Fibroblast of skin of right quadriceps (primary cell): ENCODE measurements at regions not wholly inside any gene's neighbourhood (a gene's known extent, or its start where the extent isn't known, plus 50 kb on each side); places are given as distances from the start of the nearest gene placed in this dataset.
"Not testable (repeated sequence)": the region's sequence is repeated elsewhere in the genome, so short reads cannot be mapped to it uniquely, and the experiment has no call there.

Experiments used
- DNase-seq: peaks from one replicate; pipeline ENCODE4 v3.0.0-alpha.2; 2013

DNA sequence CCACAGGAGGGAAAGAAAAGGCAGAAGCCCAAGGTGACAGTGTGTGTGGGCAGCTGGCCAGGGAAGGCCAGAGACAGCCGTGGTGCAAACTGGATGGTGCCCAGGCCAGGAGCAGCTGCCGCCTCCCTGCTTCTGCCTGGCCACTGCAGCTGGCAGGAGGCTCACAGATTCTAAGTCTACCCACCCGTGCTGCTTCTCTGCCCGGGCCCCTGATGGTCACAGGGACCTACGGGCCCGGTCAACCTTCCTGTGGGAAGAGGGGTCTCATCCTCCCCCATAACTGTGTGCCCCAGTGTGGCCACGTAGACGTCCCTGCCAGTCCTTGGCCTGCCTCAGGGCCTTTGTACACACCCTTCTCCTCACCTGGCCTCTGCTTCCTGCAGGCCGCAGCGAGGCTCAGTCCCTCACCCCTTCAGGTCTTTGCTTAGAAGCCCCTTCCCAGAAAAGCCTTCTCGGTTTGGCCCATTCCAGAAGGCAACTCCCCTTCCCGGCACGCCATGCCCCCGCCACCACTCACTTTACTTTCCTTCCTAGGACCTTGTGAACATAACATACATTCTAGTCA is 192.6 kb upstream of the AJAP1 start:
- no peak for DNase-seq

DNA sequence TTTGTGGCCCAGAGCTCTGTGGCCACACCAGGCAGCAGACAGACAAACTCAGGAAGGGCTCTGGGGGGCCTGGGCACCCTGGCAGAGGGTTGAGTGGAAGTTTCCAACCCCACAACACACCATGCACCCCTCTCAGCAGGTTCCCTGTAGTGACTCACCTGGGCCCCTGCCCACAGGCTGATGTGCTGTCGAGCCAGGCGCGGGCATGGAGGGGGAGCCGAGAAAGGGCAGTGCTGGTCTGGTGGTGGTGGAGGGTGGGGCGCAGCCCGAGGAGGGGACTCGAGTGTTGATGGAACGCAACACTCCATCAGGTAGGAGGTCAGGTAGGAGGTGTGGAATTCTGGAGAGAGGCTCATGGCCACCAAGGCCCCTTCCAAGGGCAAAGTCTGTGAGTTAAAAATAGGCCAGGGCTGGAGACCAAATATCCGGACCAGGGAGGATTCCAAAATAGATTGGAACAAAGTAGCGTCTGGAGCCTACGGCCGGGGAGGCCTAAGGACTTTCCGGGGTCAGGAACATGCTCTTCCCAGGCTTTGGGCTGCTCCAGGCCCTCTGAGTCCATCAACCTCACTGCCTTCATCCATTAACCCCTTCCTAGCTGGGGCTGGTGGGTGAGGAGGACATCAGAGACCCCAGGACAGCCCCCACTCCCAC is 191.5 kb upstream of the AJAP1 start:
- DNase-seq, result no peak

DNA sequence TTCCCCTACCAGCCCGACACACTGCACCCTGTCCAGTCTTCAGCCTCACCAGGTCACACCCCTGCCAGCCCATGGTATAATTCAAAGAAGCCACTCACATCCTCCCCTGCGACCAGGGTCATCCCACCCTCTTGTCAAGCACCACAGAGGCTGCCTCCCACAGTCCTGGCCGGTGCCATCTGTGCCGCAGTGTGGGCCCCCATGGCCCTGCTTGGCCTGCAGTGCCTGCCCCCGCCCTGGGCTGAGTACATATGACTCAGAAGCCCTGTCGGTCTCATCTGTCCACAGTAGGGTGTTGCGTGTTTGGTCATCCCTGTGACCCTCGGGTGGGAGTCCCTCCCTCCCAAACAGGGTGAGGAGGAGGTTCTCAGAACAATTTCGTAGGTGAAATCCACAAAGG is 190.8 kb upstream of the AJAP1 start:
- DNase-seq, result no peak

DNA sequence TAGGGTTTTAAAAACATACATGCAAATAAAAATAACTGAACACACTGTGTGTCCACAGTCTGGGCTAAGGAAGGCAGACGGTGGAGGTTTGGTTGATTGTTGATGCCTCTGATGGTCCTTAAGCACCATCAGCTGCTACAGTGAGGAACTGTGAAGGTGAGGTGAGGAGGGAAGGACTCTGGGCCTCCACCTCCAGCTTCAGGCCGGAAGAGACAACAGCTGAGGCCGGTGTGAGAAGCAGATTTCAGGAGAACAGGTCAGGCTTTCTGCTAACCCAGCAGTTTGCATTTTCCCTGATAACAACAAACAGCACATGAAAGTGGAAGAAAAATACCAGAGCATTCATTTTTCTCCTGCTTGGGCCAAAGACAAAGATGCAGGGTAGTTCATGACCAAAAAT is 189.9 kb upstream of the AJAP1 start:
- DNase-seq, result no peak

DNA sequence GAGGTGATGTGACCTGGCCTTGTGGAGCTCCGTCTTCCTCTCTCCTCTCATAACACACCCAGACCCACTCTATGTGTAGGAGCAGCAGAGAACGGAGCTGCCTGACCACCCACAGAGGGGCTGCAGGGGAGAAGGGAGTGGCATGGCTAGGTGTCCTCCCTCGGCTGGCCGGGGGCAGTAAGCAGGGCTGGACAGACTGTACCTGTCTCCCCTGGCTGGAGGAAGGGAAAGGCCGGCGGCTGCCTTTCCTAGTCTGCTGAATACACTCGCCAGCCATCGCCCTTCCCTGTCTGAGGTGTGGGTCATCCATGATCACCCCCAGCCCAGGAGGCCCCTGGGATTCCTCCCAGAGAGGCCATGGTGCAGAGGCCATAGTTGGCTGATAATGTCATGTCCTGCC is 187.2 kb upstream of the AJAP1 start:
- DNase-seq, result no peak

DNA sequence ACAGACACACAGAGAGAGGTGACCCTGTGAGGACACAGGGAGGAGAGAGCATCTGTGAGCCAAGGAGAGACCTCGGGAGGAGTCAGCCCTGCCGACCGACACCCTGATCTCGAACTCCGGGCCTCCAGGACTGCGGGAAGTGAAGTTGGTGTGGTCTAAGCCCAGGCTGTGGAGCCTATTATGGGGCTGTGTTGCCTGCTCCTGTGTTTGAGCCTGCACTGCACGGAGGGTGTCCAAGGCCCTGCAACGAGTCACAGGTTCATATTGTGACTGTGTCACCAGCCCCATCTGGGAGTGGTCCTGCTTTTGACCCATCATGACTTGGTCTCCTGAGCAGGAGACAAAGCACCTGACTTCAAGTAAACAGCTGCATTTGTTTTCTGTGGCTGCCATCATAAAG is 186.0 kb upstream of the AJAP1 start:
- no peak for DNase-seq

DNA sequence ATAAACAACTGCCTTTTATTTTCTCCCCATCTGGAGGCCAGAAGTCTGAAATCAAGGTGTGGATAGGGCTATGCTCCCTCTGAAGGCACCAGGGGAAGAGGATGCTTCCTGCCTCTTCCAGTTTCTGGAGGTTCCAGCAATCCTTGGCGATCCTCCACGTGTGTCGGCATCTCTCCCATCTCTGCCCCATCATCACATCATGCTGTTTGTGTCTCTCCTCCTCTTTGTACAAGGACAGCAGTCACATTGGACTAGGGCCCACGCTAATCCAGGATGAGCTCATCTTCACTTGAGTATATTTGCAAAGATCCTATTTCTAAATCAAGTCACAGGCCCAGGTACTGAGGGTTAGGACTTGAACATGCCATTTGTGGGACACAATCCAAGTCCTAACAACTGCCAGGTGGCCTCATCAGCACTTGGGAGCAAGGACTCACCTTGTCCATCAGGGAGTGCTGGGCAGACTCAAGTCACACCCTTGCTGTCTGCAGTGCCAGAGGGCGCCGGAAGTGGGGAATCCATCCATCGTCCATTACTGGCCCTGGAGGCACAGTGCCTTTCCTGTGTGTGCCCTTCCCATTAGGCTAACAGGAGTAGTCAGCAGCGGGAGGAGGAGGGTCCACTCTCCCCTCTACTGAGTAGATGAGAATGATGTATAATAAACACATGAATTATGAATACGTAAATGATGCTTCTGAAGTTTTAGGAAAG is 185.4 kb upstream of the AJAP1 start:
- no peak for DNase-seq

DNA sequence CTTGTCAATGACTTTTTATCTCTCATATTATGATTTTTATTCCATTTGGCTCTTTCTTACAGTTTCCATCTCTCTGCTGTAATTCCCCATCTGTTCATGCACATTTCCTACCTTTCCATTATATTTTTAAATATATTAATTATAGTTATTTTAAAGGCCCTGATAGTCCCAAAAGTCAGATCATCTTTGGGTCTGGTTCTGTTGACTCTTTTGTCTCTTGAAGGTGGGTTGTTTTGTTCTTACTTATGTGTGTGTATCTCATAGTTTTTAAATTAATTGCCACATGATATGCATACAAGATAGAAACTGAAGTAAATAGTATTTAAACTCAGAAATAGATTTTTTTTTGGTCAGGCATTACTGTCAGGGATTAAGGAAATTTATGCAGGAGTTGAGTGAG is 178.0 kb upstream of the AJAP1 start:
- no peak for DNase-seq

DNA sequence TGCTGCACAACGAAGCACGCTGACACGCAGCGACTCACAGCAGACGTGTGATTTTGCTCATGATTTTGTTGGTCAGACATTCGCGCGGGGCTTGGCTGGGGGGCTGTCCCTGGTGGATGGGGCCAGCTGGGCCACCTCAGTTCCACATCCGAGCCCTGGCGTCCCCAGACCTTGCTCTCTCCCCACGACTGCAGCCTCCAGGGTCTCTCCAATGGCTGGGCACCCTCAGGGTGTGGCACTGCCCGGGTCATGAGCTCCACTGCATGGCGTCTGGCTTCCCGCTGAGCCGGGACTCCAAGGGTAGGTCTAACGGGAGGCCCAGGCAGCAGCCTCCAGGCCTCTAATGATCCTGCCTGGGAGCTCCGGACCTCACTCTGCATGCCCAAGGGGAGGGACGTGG is 173.0 kb upstream of the AJAP1 start:
- DNase-seq, result no peak

DNA sequence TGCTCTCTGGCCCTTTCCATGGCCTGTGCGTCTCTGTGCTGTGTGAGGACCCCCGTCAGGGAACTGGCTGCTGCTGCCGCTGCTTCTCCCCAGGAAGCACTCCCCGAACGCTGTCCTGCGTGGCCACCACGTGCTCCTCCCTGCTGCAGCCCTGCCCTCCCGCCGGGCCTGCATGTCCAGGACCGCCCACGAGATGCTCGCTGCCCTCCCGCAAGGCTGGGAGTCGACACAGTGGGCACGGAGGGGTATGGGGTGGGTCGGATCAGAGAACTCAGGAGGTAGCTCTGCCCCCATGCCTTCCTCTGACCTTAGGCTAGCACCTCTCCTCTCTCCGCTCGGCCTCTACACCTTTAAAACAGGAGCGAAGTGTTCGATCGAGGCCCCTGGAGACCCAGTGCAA is 171.9 kb upstream of the AJAP1 start:
- DNase-seq, result no peak

DNA sequence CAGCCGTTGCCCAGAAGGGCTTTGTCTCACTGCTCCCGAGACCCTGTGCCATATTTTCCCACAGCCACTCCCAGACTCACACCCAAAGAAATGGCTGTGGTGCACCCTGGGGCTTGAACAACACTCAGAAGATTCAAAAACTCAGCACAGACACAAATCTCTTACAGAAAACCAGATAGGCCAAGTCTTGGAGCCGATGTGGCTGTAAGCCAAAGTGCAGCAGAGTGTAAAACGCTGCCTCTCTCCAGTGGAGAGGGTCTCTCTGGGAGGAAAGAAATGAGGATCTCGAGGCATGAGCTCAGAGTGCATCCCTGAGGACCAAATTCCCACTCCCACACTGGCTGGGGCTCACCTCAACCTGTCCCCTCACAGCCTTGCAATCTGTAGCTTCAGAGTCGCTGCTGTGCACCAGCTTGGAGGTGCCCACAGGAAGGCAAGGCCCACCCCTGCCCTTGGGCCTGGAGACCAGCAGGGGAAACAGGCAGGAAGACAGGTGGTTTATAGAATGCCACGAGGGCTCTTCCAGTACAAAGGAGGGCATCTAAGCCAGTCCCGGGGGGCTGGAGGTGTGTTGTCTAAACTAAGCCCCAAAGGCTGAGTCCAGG is 171.3 kb upstream of the AJAP1 start:
- no peak for DNase-seq

DNA sequence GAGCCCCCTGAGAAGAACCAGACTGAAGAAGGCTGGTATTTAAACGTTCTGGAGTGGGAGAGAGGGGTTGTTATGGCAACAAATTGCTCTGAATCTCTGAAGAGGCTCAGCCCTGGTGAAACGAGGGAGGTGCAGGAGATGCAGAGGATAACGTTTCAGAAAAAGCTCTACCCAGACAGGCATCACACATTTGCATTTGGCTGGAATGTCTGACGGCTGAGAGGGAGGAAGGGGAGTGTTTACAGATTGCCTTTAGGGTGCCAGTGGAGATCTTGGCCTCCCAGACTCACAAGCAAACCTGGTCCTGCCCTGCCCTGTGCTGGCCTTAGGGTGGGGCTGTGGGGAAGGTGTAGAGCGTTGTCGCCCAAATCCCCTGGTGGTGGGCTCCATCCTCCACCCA is 169.0 kb upstream of the AJAP1 start:
- no peak for DNase-seq

DNA sequence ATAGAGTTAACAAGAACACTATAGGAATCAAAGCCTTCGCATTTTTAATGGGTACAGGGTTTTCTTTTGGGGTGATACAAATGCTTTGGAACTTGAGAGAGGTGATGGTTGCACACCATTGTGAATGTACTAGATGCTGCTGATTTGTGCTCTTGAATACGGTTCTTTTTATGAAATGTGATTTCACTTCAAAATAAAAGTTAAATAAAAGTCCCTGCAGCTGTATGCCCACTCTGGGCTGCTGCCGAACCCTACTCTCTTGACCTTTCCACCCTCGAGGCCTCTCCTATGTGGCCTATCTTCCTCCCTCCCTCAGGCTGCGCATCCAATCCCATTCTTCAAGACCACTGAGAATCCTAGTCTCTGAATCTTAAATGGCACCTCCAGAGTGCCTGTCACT is 168.5 kb upstream of the AJAP1 start:
- DNase-seq, result no peak

DNA sequence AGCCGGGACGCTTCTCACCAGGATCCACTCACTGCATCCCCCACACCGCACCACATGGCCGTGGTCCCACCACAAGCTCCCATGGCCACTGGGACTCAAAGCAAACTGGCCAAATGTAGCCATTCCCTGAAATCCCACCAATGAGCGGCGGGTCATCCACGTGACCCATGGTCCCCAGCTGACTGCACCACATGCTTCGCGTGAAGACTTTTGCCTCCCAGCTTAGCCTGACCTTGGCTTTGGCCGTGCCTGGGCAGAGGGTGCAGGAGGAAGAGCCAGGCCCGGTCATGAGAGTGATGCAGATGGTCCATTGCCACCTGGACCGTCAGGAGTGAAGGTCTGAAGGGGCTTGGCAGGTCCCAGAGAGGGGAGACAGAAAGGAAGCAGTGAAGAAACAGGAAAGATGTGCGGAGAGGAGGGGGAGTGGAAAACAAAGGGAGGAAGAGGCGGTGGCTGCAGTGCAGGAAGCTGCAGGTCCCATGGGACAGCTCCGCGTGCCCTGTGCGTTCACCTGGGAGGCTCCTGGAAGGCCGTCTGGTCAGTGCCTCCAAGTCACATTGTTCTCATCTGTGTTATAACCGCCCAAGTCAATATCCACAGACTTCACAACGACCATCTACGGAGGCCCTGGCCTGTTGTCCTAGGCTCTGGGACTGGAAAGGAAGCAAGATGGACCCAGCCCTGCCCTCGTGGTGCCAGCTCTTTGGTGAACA is 167.8 kb upstream of the AJAP1 start:
- DNase-seq, result no peak

DNA sequence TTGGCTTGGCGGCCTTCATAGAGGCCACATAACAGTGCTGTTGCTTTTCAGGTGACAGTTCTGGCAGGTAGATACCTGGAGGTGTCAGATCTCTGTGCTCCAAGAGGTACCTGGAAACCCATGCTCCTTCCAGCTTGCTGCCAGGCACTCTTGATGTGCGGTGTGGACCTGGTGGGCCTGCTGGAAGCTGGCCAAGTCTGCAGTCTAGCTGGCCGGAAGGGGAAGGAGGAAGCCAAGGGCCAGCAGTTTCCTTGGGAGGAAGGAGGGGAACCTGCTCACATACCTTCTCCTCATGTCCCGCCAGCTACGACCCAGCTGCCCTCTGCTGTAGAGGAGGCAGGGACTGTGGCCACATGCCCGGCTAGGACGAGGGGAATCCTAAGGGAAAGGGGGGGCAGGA is 166.4 kb upstream of the AJAP1 start:
- no peak for DNase-seq

DNA sequence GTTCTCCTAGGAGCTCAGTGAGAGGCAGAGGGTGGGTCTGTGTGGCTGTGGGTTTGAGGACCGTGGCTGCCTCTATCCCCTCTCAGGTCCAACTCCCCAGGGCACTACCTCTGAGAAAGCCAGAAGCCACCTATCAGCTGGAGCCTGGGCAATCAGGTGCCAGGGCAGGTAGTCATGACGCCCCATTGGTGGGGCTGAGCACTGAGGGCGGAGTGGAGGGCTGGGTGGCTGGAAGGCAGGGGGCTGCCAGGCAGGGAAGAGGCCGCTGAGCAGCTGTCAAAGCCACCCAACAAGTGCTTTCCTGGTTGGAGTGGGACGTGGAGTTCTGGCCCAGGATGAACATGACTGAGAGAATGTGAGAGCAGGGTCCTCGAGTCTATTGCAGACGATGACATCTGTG is 164.9 kb upstream of the AJAP1 start:
- DNase-seq, result no peak

DNA sequence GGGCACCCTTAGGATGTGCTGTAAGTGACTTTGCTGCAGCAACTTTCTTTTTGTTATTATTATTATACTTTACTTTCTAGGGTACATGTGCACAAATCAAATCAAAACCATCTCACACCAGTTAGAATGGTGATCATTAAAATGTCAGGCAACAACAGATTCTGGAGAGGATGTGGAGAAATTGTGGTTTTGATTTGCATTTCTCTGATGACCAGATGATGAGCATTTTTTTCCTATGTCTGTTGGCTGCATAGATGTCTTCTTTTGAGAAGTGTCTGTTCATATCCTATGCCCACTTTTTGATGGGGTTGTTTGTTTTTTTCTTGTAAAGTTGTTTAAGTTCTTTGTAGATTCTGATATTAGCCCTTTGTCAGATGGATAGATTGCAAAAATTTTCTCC is 164.4 kb upstream of the AJAP1 start:
- not testable (repeated sequence) for DNase-seq

DNA sequence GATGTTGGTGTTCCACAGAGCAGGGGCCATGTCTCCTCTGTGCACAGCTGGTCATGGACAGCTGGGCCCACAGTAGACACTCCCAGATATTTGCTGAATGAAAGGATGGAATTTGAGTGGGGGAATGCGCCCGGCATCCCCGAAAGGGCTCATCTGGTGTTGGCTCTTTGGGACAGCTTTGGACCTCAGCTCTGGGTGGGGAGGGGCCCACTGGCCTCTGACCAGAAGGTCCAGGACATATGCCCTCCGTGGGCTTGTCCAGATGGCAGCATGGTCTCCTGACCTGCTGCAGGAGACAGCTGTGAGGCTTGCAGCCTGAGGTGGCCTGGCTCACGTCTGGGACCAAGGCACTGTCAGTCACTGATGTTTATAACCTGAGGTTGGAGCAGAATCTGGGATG is 160.4 kb upstream of the AJAP1 start:
- DNase-seq, result no peak

DNA sequence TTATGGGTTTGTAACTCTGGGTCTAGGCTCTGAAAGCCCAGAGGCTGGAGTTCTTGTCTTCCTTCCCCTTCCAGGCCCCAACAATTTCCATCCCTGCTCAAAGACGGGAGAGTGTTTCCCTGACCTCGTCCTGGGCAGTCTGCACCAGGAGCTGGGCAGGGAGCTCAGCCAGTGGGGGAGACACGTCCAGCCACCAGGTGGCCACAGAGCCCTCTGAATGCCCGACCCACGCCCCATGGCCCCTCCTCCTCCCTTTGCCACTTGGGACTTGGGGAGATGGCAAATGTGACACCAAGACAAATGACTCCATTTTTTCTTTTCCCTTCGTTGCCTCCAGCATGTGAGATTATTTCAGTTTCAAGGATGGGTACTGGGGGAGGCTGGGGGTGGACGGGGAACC is 159.9 kb upstream of the AJAP1 start:
- DNase-seq, result no peak

DNA sequence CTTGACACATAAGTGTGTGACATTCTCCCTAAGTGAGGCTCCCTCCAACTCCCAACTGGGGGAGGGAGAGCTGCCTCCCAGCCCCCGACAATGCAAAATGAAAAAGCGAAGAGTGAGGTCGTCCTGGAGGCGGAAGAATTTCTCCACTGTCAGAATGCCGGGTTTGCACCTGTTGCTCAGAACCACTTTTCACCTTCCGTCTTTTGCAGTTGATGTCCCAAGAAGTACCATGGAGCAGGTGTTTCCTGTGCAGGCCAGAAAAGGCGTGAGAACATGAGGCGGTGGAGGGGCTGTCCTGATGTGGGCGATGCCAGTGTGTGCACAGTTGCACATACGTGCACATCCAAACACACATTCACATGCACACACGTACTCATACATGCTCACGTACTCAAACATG is 158.6 kb upstream of the AJAP1 start:
- DNase-seq, result no peak

DNA sequence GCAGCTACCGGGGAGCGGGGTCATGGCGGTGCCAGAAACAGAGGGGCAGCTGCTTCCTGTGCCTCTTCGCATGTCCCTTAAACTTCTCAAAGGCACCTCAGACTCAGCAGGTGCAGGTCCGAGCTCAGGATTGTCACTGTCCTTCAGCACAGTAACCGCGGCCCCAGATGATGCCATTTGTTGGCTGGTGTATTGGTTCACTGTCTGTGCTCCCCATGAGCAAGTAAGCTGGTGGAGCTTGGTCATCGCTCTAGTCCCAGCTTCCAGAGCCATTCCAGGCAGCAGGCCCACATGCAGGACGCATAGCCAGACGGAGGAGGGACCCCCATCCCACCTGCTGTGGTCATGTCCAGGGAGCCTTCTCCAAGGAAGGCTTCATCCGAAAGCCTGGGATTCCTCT is 154.0 kb upstream of the AJAP1 start:
- DNase-seq, result no peak

DNA sequence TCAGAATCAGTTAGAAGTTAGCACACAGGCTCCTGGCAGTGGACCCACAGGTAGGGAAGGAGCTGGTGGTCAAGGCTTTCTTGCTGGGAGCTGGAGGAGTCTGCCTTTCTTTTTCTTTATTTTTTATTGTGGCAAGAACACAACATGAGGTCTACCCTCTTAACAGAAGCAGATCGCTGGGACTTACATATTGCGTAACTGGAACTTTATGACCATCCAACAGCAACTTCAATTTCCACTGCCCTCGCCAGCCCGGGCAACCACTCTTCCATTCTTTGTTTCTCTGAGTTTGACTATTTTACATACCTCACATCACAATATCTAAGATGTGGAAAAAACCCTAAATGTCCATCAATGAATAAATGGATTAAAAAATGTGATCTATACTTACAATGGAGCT is 147.8 kb upstream of the AJAP1 start:
- DNase-seq, result no peak

DNA sequence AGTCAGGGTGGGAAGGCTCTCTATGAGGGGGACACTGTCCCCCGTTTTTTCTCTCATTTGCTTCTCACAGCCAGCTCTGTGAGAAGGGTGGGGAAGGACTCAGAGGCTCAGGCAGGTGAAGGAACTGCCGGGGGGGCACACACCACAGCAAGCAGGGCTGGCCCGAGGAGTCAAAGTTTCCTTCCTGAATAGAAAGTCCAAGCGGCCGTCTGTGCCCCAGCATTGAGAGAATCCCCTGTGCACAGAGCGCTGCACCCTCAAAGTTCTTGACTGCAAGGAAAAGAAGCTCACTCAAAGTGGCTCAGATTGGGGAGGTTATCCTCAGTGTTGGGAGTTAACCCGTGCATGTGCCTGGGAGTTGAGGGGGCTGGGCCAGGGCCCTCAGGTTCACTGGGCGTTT is 145.2 kb upstream of the AJAP1 start:
- DNase-seq, result no peak

DNA sequence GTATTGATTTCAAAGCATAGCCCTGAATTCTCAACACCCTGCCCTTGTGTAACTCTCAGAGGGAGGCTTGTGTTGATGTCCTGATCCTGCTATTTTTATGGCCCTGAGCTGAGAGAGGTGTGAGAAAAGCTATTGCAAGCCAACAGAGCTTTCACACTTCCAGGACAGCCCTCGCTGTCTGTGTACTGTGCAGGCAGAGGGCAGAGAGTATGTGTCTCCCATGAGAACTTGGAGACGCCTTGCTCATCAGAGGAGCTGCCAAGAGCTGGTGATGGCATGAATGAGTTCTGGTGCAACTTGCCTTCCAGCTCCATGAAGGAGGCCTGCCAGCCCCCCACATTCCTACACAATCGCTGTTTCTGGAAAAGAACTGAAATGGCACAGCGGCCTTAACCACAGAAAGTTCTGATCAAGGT is 144.1 kb upstream of the AJAP1 start:
- no peak for DNase-seq
